GM23338 (cell line): ENCODE measurements at regions not wholly inside any gene's neighbourhood (a gene's known extent, or its start where the extent isn't known, plus 50 kb on each side); places are given as distances from the start of the nearest gene placed in this dataset.
A peak's percentile ranks its signal among the peaks of the same experiment; 100 is the strongest.

Experiments
- ATAC-seq: fragments of 200-7000 bp; cut with Tn5 transposase; 3 replicates; pipeline ENCODE4 v1.9.1; 2020
- DNase-seq: peaks from one replicate; pipeline ENCODE4 v3.0.0-alpha.2; 2015; ENCODE audit warnings: low spot score
- H2AFZ ChIP-seq: fragments of 200-600 bp; sonication (generic); 2 replicates; pipeline ENCODE4 v1.8.0; 2016; ENCODE audit warnings: antibody characterized with exemption, mild to moderate bottlenecking, moderate library complexity
- H3F3A ChIP-seq: fragments of 200-600 bp; sonication (generic); replicated peaks from 2 replicates; pipeline ENCODE4 v1.8.0; 2017; ENCODE audit warnings: antibody characterized with exemption, mixed run types, low read depth
- H3K27ac ChIP-seq: fragments of 200-600 bp; sonication (generic); 2 replicates; pipeline ENCODE4 v1.6.1; 2016; ENCODE audit warnings: low read depth
- H3K27me3 ChIP-seq: fragments of 200-600 bp; sonication (generic); 2 replicates; pipeline ENCODE4 v1.8.0; 2016; ENCODE audit warnings: mild to moderate bottlenecking, mixed run types, moderate library complexity; ENCODE audit not compliant: insufficient read depth
- H3K36me3 ChIP-seq: fragments of 200-600 bp; sonication (generic); 2 replicates; pipeline ENCODE4 v1.8.0; 2016; ENCODE audit warnings: mild to moderate bottlenecking; ENCODE audit not compliant: insufficient read depth
- H3K4me1 ChIP-seq: fragments of 200-600 bp; sonication (generic); 2 replicates; pipeline ENCODE4 v1.8.0; 2016; ENCODE audit warnings: mild to moderate bottlenecking, moderate library complexity; ENCODE audit not compliant: insufficient read depth
- H3K4me2 ChIP-seq: fragments of 200-600 bp; sonication (generic); 2 replicates; pipeline ENCODE4 v1.7.1; 2017; ENCODE audit warnings: mixed run types
- H3K4me3 ChIP-seq: fragments of 200-600 bp; sonication (generic); 2 replicates; pipeline ENCODE4 v1.6.1; 2016; ENCODE audit warnings: mixed run types
- H3K79me2 ChIP-seq: fragments of 200-600 bp; sonication (generic); replicated peaks from 2 replicates; pipeline ENCODE4 v1.8.0; 2017; ENCODE audit warnings: mild to moderate bottlenecking; ENCODE audit not compliant: insufficient read depth
- H3K9me2 ChIP-seq: fragments of 200-600 bp; sonication (generic); 2 replicates; pipeline ENCODE4 v1.8.0; 2017; ENCODE audit not compliant: insufficient read depth
- H4K20me1 ChIP-seq: fragments of 200-600 bp; sonication (generic); replicated peaks from 2 replicates; pipeline ENCODE4 v1.8.0; 2017; ENCODE audit warnings: mild to moderate bottlenecking; ENCODE audit not compliant: insufficient read depth
- H3K27ac Mint-ChIP-seq: 2 replicates; pipeline ENCODE4 v1.8.0; 2020; ENCODE audit warnings: inconsistent platforms, mild to moderate bottlenecking, moderate library complexity, mixed read lengths
- H3K27me3 Mint-ChIP-seq: 3 replicates; pipeline ENCODE4 v1.8.0; 2022; ENCODE audit warnings: low read depth, mild to moderate bottlenecking, moderate library complexity, mixed read lengths, inconsistent platforms; ENCODE audit not compliant: insufficient read depth, poor library complexity
- H3K36me3 Mint-ChIP-seq: 3 replicates; pipeline ENCODE4 v1.8.0; 2021; ENCODE audit warnings: low read depth, mild to moderate bottlenecking, inconsistent platforms, moderate library complexity, mixed read lengths
- H3K4me1 Mint-ChIP-seq: 3 replicates; pipeline ENCODE4 v1.8.0; 2020; ENCODE audit warnings: mild to moderate bottlenecking, inconsistent platforms, mixed read lengths
- H3K4me3 Mint-ChIP-seq: 3 replicates; pipeline ENCODE4 v1.8.0; 2021; ENCODE audit warnings: moderate library complexity, mild to moderate bottlenecking, inconsistent platforms, mixed read lengths
- H3K9me3 Mint-ChIP-seq: 3 replicates; pipeline ENCODE4 v1.8.0; 2020; ENCODE audit warnings: moderate library complexity, mild to moderate bottlenecking, inconsistent platforms, mixed read lengths
- CREB1 ChIP-seq: fragments of 250-450 bp; sonication (Bioruptor Pico); IDR thresholded peaks from 2 replicates; pipeline ENCODE4 v1.5.0; 2020; ENCODE audit warnings: low read depth, mild to moderate bottlenecking, moderate library complexity
- EZH2 ChIP-seq: fragments of 200-600 bp; sonication (generic); IDR thresholded peaks from one replicate; pipeline ENCODE4 v1.8.0; 2017; ENCODE audit warnings: antibody characterized with exemption, mild to moderate bottlenecking, low read depth; ENCODE audit not compliant: unreplicated experiment
- JUNB ChIP-seq: IDR thresholded peaks from one replicate; pipeline ENCODE4 v1.6.1; 2016; ENCODE audit warnings: antibody characterized with exemption; ENCODE audit not compliant: unreplicated experiment
- NANOG ChIP-seq: IDR thresholded peaks from 2 replicates; pipeline ENCODE4 v1.6.1; 2016; ENCODE audit warnings: antibody characterized with exemption, borderline replicate concordance
- POLR2AphosphoS5 ChIP-seq: IDR thresholded peaks from 2 replicates; pipeline ENCODE4 v1.6.1; 2016; ENCODE audit warnings: antibody characterized with exemption, low read depth
- STAT1 ChIP-seq: IDR thresholded peaks from one replicate; pipeline ENCODE4 v1.6.1; 2016; ENCODE audit warnings: antibody characterized with exemption; ENCODE audit not compliant: unreplicated experiment
- ZNF114 ChIP-seq: fragments of 250-450 bp; sonication (Bioruptor Pico); IDR thresholded peaks from 2 replicates; pipeline ENCODE4 v1.5.0; 2020; ENCODE audit warnings: mild to moderate bottlenecking, moderate library complexity
- ZNF331 ChIP-seq: fragments of 250-450 bp; sonication (Bioruptor Pico); IDR thresholded peaks from 2 replicates; pipeline ENCODE4 v1.5.0; 2020; ENCODE audit warnings: low read depth, mild to moderate bottlenecking, moderate library complexity
- TF ChIP-seq, protein P1 (sequence below): fragments of 250-450 bp; sonication (Bioruptor Pico); IDR thresholded peaks from 2 replicates; pipeline ENCODE4 v1.5.0; 2020; ENCODE audit warnings: mild to moderate bottlenecking, moderate library complexity
- TF ChIP-seq, protein P2 (sequence below): IDR thresholded peaks from 2 replicates; pipeline ENCODE4 v1.6.1; 2016; ENCODE audit warnings: antibody characterized with exemption
- TF ChIP-seq, protein P3 (sequence below), 2 experiments: fragments of 200-600 bp in 1 of 2; sonication (generic) in 1 of 2; conservative IDR thresholded peaks; 2 replicates each; pipeline versions ENCODE4 v1.5.1 to v1.6.1; 2016 to 2017; ENCODE audit warnings: antibody characterized with exemption in 2 of 2, low read depth in 2 of 2, mild to moderate bottlenecking in 2 of 2, moderate library complexity in 1 of 2

DNA sequence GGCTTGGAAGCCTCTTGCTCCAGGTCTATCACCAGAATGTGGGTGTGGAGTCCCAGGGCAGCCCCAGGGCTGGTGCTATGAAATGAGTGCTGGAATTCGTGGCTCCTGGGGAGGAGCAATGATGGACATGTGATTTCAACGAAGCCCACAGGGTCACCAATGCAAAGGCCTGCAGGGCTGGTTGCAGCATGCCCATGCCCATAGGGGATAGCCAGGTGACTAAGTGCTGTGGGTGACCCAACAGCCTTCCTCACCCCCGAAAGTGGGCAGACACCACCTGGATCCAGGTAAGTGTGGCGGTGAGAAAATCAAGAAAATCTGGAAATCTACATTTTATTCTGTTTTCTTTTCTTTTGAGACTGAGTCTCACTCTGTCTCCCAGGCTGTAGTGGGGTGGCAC is 87.5 kb upstream of the GPRC5B start (continued):
- TF ChIP-seq, protein P1, sequence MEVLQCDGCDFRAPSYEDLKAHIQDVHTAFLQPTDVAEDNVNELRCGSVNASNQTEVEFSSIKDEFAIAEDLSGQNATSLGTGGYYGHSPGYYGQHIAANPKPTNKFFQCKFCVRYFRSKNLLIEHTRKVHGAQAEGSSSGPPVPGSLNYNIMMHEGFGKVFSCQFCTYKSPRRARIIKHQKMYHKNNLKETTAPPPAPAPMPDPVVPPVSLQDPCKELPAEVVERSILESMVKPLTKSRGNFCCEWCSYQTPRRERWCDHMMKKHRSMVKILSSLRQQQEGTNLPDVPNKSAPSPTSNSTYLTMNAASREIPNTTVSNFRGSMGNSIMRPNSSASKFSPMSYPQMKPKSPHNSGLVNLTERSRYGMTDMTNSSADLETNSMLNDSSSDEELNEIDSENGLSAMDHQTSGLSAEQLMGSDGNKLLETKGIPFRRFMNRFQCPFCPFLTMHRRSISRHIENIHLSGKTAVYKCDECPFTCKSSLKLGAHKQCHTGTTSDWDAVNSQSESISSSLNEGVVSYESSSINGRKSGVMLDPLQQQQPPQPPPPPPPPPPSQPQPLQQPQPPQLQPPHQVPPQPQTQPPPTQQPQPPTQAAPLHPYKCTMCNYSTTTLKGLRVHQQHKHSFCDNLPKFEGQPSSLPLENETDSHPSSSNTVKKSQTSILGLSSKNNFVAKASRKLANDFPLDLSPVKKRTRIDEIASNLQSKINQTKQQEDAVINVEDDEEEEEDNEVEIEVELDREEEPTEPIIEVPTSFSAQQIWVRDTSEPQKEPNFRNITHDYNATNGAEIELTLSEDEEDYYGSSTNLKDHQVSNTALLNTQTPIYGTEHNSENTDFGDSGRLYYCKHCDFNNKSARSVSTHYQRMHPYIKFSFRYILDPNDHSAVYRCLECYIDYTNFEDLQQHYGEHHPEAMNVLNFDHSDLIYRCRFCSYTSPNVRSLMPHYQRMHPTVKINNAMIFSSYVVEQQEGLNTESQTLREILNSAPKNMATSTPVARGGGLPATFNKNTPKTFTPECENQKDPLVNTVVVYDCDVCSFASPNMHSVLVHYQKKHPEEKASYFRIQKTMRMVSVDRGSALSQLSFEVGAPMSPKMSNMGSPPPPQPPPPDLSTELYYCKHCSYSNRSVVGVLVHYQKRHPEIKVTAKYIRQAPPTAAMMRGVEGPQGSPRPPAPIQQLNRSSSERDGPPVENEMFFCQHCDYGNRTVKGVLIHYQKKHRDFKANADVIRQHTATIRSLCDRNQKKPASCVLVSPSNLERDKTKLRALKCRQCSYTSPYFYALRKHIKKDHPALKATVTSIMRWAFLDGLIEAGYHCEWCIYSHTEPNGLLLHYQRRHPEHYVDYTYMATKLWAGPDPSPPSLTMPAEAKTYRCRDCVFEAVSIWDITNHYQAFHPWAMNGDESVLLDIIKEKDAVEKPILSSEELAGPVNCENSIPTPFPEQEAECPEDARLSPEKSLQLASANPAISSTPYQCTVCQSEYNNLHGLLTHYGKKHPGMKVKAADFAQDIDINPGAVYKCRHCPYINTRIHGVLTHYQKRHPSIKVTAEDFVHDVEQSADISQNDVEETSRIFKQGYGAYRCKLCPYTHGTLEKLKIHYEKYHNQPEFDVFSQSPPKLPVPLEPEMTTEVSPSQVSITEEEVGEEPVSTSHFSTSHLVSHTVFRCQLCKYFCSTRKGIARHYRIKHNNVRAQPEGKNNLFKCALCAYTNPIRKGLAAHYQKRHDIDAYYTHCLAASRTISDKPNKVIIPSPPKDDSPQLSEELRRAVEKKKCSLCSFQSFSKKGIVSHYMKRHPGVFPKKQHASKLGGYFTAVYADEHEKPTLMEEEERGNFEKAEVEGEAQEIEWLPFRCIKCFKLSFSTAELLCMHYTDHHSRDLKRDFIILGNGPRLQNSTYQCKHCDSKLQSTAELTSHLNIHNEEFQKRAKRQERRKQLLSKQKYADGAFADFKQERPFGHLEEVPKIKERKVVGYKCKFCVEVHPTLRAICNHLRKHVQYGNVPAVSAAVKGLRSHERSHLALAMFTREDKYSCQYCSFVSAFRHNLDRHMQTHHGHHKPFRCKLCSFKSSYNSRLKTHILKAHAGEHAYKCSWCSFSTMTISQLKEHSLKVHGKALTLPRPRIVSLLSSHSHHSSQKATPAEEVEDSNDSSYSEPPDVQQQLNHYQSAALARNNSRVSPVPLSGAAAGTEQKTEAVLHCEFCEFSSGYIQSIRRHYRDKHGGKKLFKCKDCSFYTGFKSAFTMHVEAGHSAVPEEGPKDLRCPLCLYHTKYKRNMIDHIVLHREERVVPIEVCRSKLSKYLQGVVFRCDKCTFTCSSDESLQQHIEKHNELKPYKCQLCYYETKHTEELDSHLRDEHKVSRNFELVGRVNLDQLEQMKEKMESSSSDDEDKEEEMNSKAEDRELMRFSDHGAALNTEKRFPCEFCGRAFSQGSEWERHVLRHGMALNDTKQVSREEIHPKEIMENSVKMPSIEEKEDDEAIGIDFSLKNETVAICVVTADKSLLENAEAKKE (CRISPR knock-in tag): no peak
- TF ChIP-seq ZNF114 (CRISPR knock-in tag): no peak
- TF ChIP-seq, protein P2, sequence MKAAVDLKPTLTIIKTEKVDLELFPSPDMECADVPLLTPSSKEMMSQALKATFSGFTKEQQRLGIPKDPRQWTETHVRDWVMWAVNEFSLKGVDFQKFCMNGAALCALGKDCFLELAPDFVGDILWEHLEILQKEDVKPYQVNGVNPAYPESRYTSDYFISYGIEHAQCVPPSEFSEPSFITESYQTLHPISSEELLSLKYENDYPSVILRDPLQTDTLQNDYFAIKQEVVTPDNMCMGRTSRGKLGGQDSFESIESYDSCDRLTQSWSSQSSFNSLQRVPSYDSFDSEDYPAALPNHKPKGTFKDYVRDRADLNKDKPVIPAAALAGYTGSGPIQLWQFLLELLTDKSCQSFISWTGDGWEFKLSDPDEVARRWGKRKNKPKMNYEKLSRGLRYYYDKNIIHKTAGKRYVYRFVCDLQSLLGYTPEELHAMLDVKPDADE: no peak
- TF ChIP-seq CREB1: no peak
- no peak for TF ChIP-seq ZNF331 (CRISPR knock-in tag)
- no peak for TF ChIP-seq NANOG

DNA sequence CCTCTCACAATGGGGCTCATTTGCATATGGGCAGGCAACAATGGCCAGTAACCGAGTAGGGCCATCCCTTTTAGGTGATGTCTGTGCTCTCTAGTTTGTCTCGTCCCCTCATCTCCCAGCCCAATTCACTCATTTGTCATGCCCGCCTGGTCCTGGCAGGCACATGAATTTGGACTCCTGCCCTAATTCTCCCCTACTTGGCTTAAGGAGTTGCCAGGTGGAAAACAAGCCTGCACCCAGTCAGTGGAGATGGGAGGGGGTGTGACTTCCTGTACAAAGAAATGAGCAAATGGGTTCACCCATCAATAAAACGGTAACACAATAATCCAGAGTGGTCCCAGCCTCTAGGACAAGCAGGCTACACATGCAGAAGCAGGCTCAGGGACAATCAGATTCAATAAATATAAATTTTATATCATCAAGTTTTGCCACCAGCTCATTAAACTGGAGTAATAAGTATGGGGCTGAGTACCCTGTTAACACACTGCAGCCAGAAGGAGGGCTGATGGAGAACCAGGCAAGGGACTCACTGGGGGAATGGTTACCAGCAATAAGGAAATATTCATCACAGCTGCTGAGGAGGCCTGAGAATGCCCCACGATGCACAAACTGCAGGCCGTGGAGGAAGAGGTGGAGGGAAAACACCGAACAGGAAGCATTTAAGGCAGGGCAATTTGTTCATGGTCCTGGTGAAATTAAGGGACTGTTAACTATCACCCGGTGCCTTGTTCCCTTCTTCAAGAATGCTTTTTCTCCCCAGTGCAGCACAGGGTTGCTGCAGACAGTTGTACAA is 84.4 kb upstream of the GPRC5B start:
- H3K9me3 Mint-ChIP-seq: no peaks in the 10 kb centered on the region; the same call in 1 of the 3 replicates
- no peaks in the 10 kb centered on the region; the same call in 1 of the 2 replicates for H3K9me2 ChIP-seq
- H3K27ac Mint-ChIP-seq: no peak overlapping the region
- no peaks in the 10 kb centered on the region for H3K27me3 Mint-ChIP-seq
- no peak for ATAC-seq
- TF ChIP-seq JUNB (no peak), EZH2 (no peak), POLR2AphosphoS5 (no peak), ZNF331 (CRISPR knock-in tag) (no peak), NANOG (no peak), CREB1 (no peak), STAT1 (no peak), ZNF114 (CRISPR knock-in tag) (no peak)
- TF ChIP-seq, protein P3, sequence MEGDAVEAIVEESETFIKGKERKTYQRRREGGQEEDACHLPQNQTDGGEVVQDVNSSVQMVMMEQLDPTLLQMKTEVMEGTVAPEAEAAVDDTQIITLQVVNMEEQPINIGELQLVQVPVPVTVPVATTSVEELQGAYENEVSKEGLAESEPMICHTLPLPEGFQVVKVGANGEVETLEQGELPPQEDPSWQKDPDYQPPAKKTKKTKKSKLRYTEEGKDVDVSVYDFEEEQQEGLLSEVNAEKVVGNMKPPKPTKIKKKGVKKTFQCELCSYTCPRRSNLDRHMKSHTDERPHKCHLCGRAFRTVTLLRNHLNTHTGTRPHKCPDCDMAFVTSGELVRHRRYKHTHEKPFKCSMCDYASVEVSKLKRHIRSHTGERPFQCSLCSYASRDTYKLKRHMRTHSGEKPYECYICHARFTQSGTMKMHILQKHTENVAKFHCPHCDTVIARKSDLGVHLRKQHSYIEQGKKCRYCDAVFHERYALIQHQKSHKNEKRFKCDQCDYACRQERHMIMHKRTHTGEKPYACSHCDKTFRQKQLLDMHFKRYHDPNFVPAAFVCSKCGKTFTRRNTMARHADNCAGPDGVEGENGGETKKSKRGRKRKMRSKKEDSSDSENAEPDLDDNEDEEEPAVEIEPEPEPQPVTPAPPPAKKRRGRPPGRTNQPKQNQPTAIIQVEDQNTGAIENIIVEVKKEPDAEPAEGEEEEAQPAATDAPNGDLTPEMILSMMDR (conservative IDR thresholded peaks at IDR 0.05; ENCODE audit: low read depth in 2 of 2): no peak
- no peak overlapping the region for H3K4me2 ChIP-seq
- H3K79me2 ChIP-seq: no peaks in the 10 kb centered on the region
- no peaks in the 10 kb centered on the region; the same call in 2 of the 3 replicates for H3K36me3 Mint-ChIP-seq
- H3K36me3 ChIP-seq: no peaks in the 10 kb centered on the region
- no peaks in the 10 kb centered on the region for H3K27me3 ChIP-seq
- no peak overlapping the region for H3K27ac ChIP-seq
- H4K20me1 ChIP-seq: no peaks in the 10 kb centered on the region
- peaks cover 18% of the 10 kb centered on the region for H3K4me1 ChIP-seq
- H3F3A ChIP-seq: 0 out of 2 replicates have a peak, but pooled peaks cover 2% of the 10 kb centered on the region
- peak overlapping the region; percentile 80 for H2AFZ ChIP-seq
- peaks cover 19% of the 10 kb centered on the region for H3K4me1 Mint-ChIP-seq
- no peak overlapping the region for H3K4me3 Mint-ChIP-seq
- no peak for DNase-seq
- H3K4me3 ChIP-seq: no peak overlapping the region
